Lung (tissue), 11 donors: ENCODE measurements at regions not wholly inside any gene's neighbourhood (a gene's known extent, or its start where the extent isn't known, plus 50 kb on each side); places are given as distances from the start of the nearest gene placed in this dataset.

Source experiments
- ATAC-seq: fragments of 200-7000 bp; cut with Tn5 transposase; one replicate; pipeline ENCODE4 v1.9.1; 2020; ENCODE audit warnings: moderate number of reproducible peaks; ENCODE audit not compliant: insufficient read depth, low FRiP score
- DNase-seq, 3 donors: peaks; one replicate each; pipeline ENCODE4 v3.0.0-alpha.2; 2013 to 2017
- H3K27ac ChIP-seq, 2 donors: one replicate each; pipeline ENCODE4 v1.5.1; 2013; ENCODE audit warnings: mild to moderate bottlenecking in 2 of 2, moderate library complexity in 2 of 2, control low read depth in 1 of 2, inconsistent platforms in 1 of 2, low read depth in 1 of 2, low read length in 1 of 2
- H3K27me3 ChIP-seq, 3 donors: one replicate each; pipeline ENCODE4 v1.5.1; 2013; ENCODE audit warnings: low read length in 2 of 3; ENCODE audit not compliant: control insufficient read depth in 3 of 3, insufficient read depth in 3 of 3
- H3K36me3 ChIP-seq, 4 donors: one replicate each; pipeline ENCODE4 v1.5.1; 2013; ENCODE audit warnings: low read length in 4 of 4, mild to moderate bottlenecking in 1 of 4, moderate library complexity in 1 of 4; ENCODE audit not compliant: control insufficient read depth in 4 of 4, insufficient read depth in 4 of 4
- H3K4me1 ChIP-seq, 5 donors: one replicate each; pipeline ENCODE4 v1.5.1; 2013; ENCODE audit warnings: low read length in 5 of 5, mild to moderate bottlenecking in 2 of 5, moderate library complexity in 1 of 5; ENCODE audit not compliant: control insufficient read depth in 5 of 5, insufficient read depth in 5 of 5
- H3K4me3 ChIP-seq: one replicate; pipeline ENCODE4 v1.5.1; 2013; ENCODE audit warnings: mild to moderate bottlenecking, control low read depth, moderate library complexity
- H3K9ac ChIP-seq, 2 donors: one replicate each; pipeline ENCODE4 v1.5.1; 2013; ENCODE audit warnings: low read length in 2 of 2, control low read depth in 1 of 2; ENCODE audit not compliant: insufficient read depth in 1 of 2
- H3K9me3 ChIP-seq, 4 donors: one replicate each; pipeline ENCODE4 v1.5.1; 2013; ENCODE audit warnings: low read length in 3 of 4, mild to moderate bottlenecking in 1 of 4, moderate library complexity in 1 of 4; ENCODE audit not compliant: control insufficient read depth in 4 of 4, insufficient read depth in 3 of 4
- WGBS, 2 donors: extraction: QIAGEN DNeasy Blood & Tissue Kit; methylation state at CpG; one replicate each; pipeline ENCODE4 v1.1.7; 2013; 5-methylcytosine and 5-hydroxymethylcytosine counted together
- TF ChIP-seq, protein P1 (sequence below): IDR thresholded peaks from 2 replicates; pipeline ENCODE4 v1.5.1; 2012; ENCODE audit warnings: mild to moderate bottlenecking; ENCODE audit errors: control extremely low read depth, extremely low read depth
- donor health status: control.
- donor health status: control.
- donor health status: Bipolar disorder and iron deficiency.
- donor health status: healthy.
- donor health status: DM: yes; HTN: yes; CAD: no.

DNA sequence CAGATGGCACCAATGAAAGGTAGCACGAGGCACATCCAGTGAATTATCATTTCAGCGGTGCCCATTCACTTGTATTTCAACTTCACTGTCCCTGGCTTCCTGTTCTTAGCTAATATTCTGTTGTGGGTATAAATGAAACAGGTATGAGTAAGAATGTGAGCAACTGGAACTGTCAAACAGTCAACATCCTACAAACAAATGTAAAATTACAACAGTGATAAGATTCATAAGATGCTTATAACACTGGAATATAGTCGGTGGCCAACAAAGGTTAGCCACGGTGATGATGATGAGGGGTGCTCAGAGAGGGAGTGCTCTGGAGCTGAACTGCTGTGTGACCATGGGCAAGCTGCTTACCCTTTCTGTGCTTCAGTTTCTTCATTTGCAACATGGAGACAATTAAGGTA lies 74.9 kb upstream of the TOX2 start:
- H3K9ac ChIP-seq = no peak overlapping the region
- no peaks in the 10 kb centered on the region for H3K36me3 ChIP-seq
- no peak overlapping the region for H3K27ac ChIP-seq
- TF ChIP-seq, protein P1, sequence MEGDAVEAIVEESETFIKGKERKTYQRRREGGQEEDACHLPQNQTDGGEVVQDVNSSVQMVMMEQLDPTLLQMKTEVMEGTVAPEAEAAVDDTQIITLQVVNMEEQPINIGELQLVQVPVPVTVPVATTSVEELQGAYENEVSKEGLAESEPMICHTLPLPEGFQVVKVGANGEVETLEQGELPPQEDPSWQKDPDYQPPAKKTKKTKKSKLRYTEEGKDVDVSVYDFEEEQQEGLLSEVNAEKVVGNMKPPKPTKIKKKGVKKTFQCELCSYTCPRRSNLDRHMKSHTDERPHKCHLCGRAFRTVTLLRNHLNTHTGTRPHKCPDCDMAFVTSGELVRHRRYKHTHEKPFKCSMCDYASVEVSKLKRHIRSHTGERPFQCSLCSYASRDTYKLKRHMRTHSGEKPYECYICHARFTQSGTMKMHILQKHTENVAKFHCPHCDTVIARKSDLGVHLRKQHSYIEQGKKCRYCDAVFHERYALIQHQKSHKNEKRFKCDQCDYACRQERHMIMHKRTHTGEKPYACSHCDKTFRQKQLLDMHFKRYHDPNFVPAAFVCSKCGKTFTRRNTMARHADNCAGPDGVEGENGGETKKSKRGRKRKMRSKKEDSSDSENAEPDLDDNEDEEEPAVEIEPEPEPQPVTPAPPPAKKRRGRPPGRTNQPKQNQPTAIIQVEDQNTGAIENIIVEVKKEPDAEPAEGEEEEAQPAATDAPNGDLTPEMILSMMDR = no peak
- 80 to 88% methylated on average over 4 of the region's 4 CpGs for WGBS, 2 donors
- no peak for DNase-seq
- H3K9me3 ChIP-seq = no peaks in the 10 kb centered on the region
- no peaks in the 10 kb centered on the region for H3K27me3 ChIP-seq
- H3K4me3 ChIP-seq = no peak overlapping the region
- peaks cover 0 to 8% (median 0%) of the 10 kb centered on the region in 5 donors for H3K4me1 ChIP-seq
- ATAC-seq = no peak

DNA sequence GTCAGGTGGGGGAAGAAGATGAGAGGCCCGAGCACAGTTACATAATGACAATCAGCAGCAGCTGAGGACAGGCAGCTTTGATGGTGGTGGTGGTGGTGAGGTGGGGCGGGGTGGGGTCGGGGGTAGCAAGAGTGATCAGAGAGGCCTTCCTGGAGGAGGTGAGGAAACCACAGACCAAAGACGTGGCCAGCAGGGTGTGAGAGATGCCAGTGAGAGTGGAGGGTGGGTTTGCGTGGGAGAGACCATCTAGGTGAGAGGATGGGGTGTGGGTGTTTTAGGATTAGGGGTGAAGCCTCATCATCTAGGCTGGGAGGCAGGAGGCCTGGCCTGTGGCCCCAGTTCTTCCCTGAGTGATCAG lies 76.0 kb upstream of the TOX2 start:
- H3K27me3 ChIP-seq = no peaks in the 10 kb centered on the region
- peaks cover 0 to under 1% (median 0%) of the 10 kb centered on the region in 5 donors for H3K4me1 ChIP-seq
- ATAC-seq (no peak), DNase-seq (no peak)
- no peaks in the 10 kb centered on the region for H3K36me3 ChIP-seq
- no peaks in the 10 kb centered on the region for H3K9me3 ChIP-seq
- no peak overlapping the region for H3K9ac ChIP-seq
- TF ChIP-seq, protein P1 = no peak
- H3K4me3 ChIP-seq = no peak overlapping the region
- H3K27ac ChIP-seq = no peak overlapping the region
- WGBS, 2 donors = 63 to 80% methylated on average over 5 of the region's 5 CpGs

DNA sequence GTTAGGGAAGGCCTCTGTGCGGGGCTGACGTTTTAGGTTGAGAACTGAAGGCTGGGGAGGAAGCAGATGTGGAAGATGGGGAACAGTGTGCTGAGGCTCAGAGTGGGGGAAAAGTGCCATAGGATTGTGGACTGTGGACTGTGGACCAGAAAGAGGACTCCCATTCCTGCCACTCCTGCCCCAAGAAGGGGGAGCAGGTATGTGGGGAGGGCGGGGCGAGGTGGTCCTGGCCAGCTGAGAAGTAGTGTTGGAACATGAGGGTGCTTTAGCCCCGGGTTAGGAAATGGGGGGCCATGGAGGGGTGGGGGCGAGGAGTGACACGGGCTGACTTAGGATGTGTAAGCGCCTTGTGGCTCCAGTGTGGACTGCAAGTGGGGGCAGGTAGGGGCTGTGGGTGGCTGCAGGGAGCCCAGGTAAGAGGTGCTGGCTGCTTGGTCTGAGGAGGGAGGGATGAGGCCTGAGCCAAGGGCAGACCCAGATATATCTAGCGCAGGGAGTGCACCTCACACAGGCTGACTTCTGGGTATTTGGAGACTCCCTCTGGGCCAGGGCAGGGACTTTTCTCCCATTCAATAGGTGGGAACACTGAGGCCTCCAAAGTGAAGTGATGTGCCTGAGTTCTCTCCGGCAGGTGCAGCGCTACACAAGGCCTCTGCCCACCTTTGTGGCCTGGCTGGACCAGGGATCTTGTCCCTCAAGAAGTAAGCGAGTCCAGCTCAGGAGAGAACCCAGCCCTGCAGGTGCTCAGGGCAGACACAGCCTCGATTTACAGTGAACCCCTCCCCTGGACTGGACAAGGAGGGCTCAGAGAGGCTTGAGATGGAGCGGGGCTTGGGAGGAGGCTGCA lies 76.6 kb upstream of the TOX2 start:
- TF ChIP-seq, protein P1 = no peak
- DNase-seq (no peak), ATAC-seq (no peak)
- Histone ChIP-seq H3K9me3 (no peaks in the 10 kb centered on the region), H3K9ac (no peak overlapping the region), H3K4me3 (no peak overlapping the region), H3K36me3 (no peaks in the 10 kb centered on the region), H3K27ac (no peak overlapping the region), H3K4me1 (no peaks in the 10 kb centered on the region), H3K27me3 (no peaks in the 10 kb centered on the region)
- WGBS, 2 donors = 88% methylated on average over 14 of the region's 14 CpGs
